ENCODE measurements at regions not wholly inside any gene's neighbourhood (a gene's known extent, or its start where the extent isn't known, plus 50 kb on each side); places are given as distances from the start of the nearest gene placed in this dataset.

DNA sequence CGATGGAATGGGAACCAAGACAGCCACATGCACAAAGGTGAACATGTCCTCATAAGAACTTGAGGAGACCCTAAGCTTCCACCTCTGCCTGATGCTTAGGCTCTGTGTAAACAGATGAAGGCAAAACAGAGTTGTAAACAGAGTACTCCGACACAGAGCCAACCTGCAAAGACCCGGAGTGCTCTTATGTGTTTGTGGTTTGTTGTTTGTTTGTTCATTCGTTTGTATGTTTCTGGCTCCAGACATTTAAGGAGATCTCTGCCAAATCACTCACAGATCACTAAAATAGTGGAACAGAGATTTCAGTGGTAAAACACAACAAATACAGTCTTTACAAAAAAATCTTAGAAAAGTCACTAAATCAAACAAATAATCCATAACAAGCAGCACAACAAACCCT is 294.9 kb downstream of the EIPR1 start:
- H3K36me3 ChIP-seq = no peaks in the 10 kb centered on the region
- no peak overlapping the region for H3K27ac ChIP-seq
- no peaks in the 10 kb centered on the region for H3K27me3 ChIP-seq
- ATAC-seq = no peak
- TF ChIP-seq, protein P1, sequence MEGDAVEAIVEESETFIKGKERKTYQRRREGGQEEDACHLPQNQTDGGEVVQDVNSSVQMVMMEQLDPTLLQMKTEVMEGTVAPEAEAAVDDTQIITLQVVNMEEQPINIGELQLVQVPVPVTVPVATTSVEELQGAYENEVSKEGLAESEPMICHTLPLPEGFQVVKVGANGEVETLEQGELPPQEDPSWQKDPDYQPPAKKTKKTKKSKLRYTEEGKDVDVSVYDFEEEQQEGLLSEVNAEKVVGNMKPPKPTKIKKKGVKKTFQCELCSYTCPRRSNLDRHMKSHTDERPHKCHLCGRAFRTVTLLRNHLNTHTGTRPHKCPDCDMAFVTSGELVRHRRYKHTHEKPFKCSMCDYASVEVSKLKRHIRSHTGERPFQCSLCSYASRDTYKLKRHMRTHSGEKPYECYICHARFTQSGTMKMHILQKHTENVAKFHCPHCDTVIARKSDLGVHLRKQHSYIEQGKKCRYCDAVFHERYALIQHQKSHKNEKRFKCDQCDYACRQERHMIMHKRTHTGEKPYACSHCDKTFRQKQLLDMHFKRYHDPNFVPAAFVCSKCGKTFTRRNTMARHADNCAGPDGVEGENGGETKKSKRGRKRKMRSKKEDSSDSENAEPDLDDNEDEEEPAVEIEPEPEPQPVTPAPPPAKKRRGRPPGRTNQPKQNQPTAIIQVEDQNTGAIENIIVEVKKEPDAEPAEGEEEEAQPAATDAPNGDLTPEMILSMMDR (IDR thresholded peaks at IDR 0.05) = no peak
- H3K4me1 ChIP-seq = no peaks in the 10 kb centered on the region
- intact Hi-C loops (cut with DNase I) = no loop called here
- no peak overlapping the region for H3K4me3 ChIP-seq
- no peak for DNase-seq
- H3K9me3 ChIP-seq = no peaks in the 10 kb centered on the region

DNA sequence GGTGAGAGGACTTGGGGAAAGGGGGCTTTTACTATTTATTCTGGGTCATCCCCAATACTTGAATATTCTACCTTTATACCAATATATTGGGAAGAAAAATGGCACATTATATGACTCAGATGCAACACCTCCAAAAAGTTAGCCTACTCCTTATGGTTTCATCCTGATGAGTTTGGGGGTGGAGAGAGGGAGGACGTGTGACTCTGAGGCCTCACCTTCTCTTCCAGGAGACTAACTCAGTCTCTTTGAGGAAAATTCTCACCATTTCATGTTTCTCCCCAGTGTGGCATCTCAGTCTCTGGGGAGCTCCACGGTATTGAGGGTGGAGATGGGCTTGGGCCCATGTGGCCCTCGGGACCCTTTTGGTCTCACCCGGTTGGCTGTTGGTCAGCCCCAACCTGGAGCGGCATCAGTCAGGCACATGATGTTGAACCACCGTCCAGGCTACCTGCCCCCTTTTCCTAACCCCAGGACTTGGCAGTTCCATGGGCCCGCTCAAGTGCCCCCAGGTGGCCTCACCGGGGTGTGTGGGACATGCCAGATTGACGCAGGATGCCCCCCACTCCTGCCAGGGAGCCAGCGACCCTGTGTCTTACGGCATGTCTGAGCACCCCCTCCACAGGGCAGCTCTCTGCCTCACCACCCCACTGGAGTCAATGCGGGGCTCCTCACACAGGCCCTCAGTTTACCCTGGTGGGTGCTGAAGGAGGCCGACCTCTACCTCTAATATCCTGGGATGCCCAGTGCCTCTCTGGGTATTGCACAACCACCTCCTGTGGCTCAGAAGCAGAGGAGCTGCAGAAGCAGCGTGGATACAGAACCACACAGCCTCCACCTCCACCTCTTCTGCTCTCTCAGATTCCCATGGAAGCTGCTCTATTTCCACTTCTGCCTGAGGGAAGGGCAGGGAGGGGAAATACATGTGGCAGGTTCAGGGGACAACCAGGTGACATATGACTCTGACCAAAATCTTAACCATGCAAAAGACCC is 297.4 kb downstream of the EIPR1 start:
- peak; percentile 37 for ATAC-seq
- H3K27me3 ChIP-seq = no peaks in the 10 kb centered on the region
- no peak overlapping the region for H3K4me3 ChIP-seq
- no peaks in the 10 kb centered on the region for H3K36me3 ChIP-seq
- DNase-seq = no peak
- no peaks in the 10 kb centered on the region for H3K9me3 ChIP-seq
- H3K27ac ChIP-seq = no peak overlapping the region
- no peaks in the 10 kb centered on the region for H3K4me1 ChIP-seq
- intact Hi-C loops (cut with DNase I) = no loop called here
- TF ChIP-seq, protein P1 (IDR thresholded peaks at IDR 0.05) = no peak

DNA sequence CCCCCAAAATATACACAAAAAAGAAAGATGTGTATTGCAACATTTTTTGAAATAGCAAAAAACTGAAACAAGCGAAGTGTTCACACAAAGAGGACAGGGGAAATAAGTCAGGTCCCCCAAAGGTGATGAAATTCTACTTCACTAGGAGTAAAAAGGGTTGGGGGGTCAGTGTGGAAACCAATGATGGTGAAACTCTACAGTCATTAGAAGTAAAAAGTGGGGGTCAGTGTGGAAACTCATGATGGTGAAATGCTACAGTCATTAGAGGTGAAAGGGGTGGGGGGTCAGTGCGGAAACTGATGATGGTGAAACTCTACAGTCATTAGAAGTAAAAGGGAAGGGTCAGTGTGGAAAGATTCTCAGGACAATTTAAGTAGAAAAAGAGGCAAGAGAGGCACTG is 298.2 kb downstream of the EIPR1 start:
- Histone ChIP-seq H3K9me3 (no peaks in the 10 kb centered on the region), H3K4me1 (no peaks in the 10 kb centered on the region), H3K36me3 (no peaks in the 10 kb centered on the region), H3K27me3 (no peaks in the 10 kb centered on the region), H3K4me3 (no peak overlapping the region), H3K27ac (no peak overlapping the region)
- DNase-seq (no peak), ATAC-seq (peak; percentile 21)
- TF ChIP-seq, protein P1 (IDR thresholded peaks at IDR 0.05) = no peak
- intact Hi-C loops (cut with DNase I) = no loop called here

DNA sequence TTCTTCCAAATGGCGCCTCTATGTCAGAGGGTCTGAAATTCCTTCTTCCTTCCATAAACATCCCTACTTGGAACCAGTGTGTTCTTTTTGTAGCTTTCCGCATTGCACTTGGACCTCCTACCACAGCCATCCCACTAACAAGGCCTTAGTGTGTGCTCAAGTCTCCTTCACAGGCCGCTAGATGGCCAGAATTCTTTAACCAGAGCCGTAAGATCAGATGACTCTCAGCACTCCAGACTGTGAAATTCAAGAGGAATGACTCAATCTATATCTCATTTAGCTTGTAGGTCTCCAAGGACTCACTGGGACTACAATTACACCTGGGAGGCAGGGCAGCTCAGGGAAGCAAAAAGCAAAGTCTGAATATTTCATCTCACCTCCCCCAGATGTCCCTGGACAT is 298.9 kb downstream of the EIPR1 start:
- TF ChIP-seq, protein P1 (IDR thresholded peaks at IDR 0.05) = no peak
- no peaks in the 10 kb centered on the region for H3K27me3 ChIP-seq
- H3K4me3 ChIP-seq = no peak overlapping the region
- no peaks in the 10 kb centered on the region for H3K9me3 ChIP-seq
- no peak for ATAC-seq
- H3K4me1 ChIP-seq = no peaks in the 10 kb centered on the region
- no peaks in the 10 kb centered on the region for H3K36me3 ChIP-seq
- H3K27ac ChIP-seq = no peak overlapping the region
- no peak for DNase-seq
- intact Hi-C loops (cut with DNase I) = no loop called here

DNA sequence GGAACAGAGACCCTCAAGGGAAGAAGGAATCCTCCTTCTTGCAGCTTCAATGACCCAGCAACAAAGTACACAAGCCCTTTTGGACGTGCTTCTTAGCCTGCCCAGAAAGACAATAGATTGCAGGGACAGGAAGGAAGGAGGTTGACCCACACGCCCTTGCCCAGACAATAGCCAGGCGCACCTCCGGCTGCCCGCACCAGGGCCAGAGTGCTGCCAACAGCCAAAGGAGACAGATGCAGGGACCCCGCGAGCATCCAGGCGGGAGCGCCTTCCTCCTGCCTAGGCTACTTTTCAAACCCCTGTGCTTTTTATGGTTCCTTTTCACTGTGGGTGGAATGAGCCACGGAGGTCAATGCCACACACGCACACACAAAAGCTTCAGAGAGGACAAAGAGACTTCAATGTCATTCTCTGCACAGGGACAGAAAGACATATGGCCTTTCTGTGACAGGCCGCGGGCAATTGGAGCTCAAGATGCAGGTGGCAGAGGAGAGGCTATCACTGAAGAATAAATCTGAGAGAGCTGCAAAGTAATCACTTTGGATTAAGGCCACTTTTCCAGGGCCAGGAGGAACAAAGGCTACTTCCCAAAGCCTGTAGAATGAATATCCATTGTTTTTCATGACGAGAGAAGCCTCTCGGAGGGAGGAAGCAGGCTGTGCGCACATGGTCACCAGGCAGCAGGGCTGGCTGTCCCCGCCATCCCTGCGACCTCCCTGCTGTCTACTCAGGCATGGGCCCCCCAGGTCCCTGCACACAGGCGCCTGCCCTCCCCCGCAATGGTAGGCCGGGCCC is 300.6 kb downstream of the EIPR1 start:
- Histone ChIP-seq H3K27me3 (no peaks in the 10 kb centered on the region), H3K4me3 (no peak overlapping the region), H3K4me1 (no peaks in the 10 kb centered on the region), H3K9me3 (no peaks in the 10 kb centered on the region), H3K27ac (no peak overlapping the region), H3K36me3 (no peaks in the 10 kb centered on the region)
- no peak for ATAC-seq
- intact Hi-C loops (cut with DNase I) = no loop called here
- TF ChIP-seq, protein P1 (IDR thresholded peaks at IDR 0.05) = no peak
- peak; percentile 57 for DNase-seq

Data from upper lobe of right lung (tissue), 1 donor.